ENCODE measurements at regions not wholly inside any gene's neighbourhood (a gene's known extent, or its start where the extent isn't known, plus 50 kb on each side); places are given as distances from the start of the nearest gene placed in this dataset.

- TF ChIP-seq POLR2A (IDR thresholded peaks at IDR 0.05), result no peak
- no peak for TF ChIP-seq EP300 (IDR thresholded peaks at IDR 0.05)
- TF ChIP-seq POLR2AphosphoS5 (IDR thresholded peaks at IDR 0.05), result no peak
- TF ChIP-seq CTCF (IDR thresholded peaks at IDR 0.05), result no peak
- H3K27me3 ChIP-seq, result peaks cover 0 to 27% (median 0%) of the 10 kb centered on the region in 3 donors
- 92 to 94% (median 93%) methylated on average over 5 of the region's 5 CpGs for WGBS, 5 donors
- H3K27ac ChIP-seq, result no peak overlapping the region
- H3K4me1 ChIP-seq, result peaks cover 0 to 7% (median 3%) of the 10 kb centered on the region in 4 donors
- no peak overlapping the region for H3K4me3 ChIP-seq
- no peaks in the 10 kb centered on the region for H3K9me3 ChIP-seq
- no peak for DNase-seq
- intact Hi-C loops (cut with DNase I; ENCODE audit: low total_unique reads), result no loop called here
- no peaks in the 10 kb centered on the region for H3K36me3 ChIP-seq
Observed at GRCh38 chr13:111662451-111662850, 342.0 kb downstream of the TEX29 start.

GRCh38 chr13:111662895-111663294 is 342.5 kb downstream of the TEX29 start:
- intact Hi-C loops (cut with DNase I; ENCODE audit: low total_unique reads), result no loop called here
- H3K4me3 ChIP-seq, result no peak overlapping the region
- no peaks in the 10 kb centered on the region for H3K9me3 ChIP-seq
- peaks cover 0 to 27% (median 0%) of the 10 kb centered on the region in 3 donors for H3K27me3 ChIP-seq
- H3K36me3 ChIP-seq, result no peaks in the 10 kb centered on the region
- H3K4me1 ChIP-seq, result peaks cover 0 to 6% (median 3%) of the 10 kb centered on the region in 4 donors
- TF ChIP-seq POLR2AphosphoS5 (IDR thresholded peaks at IDR 0.05) (no peak), POLR2A (IDR thresholded peaks at IDR 0.05) (no peak), CTCF (IDR thresholded peaks at IDR 0.05) (no peak), EP300 (IDR thresholded peaks at IDR 0.05) (no peak)
- 52 to 66% (median 62%) methylated on average over 4 of the region's 4 CpGs for WGBS, 5 donors
- H3K27ac ChIP-seq, result no peak overlapping the region
- DNase-seq, result no peak

- Histone ChIP-seq H3K4me3 (no peak overlapping the region), H3K4me1 (peaks cover 0 to 6% (median under 1%) of the 10 kb centered on the region in 4 donors), H3K9me3 (no peaks in the 10 kb centered on the region), H3K27ac (peak overlapping the region in 2 of 5 donors; percentile 14 to 34), H3K36me3 (no peaks in the 10 kb centered on the region), H3K27me3 (peaks cover 0 to 27% (median 0%) of the 10 kb centered on the region in 3 donors)
- 61 to 74% (median 63%) methylated on average over 12 of the region's 12 CpGs for WGBS, 5 donors
- DNase-seq, result no peak
- TF ChIP-seq POLR2A (IDR thresholded peaks at IDR 0.05) (no peak), EP300 (IDR thresholded peaks at IDR 0.05) (no peak), CTCF (IDR thresholded peaks at IDR 0.05) (no peak), POLR2AphosphoS5 (IDR thresholded peaks at IDR 0.05) (no peak)
- intact Hi-C loops (cut with DNase I; ENCODE audit: low total_unique reads), result no loop called here
Observed at GRCh38 chr13:111663505-111663904, 343.1 kb downstream of the TEX29 start.

GRCh38 chr13:111663953-111664421 is 343.5 kb downstream of the TEX29 start:
- intact Hi-C loops (cut with DNase I; ENCODE audit: low total_unique reads), result no loop called here
- H3K9me3 ChIP-seq, result no peaks in the 10 kb centered on the region
- no peak overlapping the region for H3K27ac ChIP-seq
- DNase-seq, result peak in 1 of 2 donors; percentile 79
- TF ChIP-seq EP300 (IDR thresholded peaks at IDR 0.05), result no peak
- TF ChIP-seq CTCF (IDR thresholded peaks at IDR 0.05), result no peak
- no peak for TF ChIP-seq POLR2AphosphoS5 (IDR thresholded peaks at IDR 0.05)
- TF ChIP-seq POLR2A (IDR thresholded peaks at IDR 0.05), result no peak
- no peak overlapping the region for H3K4me3 ChIP-seq
- no peaks in the 10 kb centered on the region for H3K36me3 ChIP-seq
- H3K27me3 ChIP-seq, result peaks cover 0 to 27% (median 0%) of the 10 kb centered on the region in 3 donors
- 54 to 77% (median 65%) methylated on average over 9 of the region's 9 CpGs for WGBS, 5 donors
- peaks cover 0 to 6% (median 0%) of the 10 kb centered on the region in 4 donors for H3K4me1 ChIP-seq

Measured in stomach (tissue), 8 donors.